ENCODE measurements at regions not wholly inside any gene's neighbourhood (a gene's known extent, or its start where the extent isn't known, plus 50 kb on each side); places are given as distances from the start of the nearest gene placed in this dataset.

DNA sequence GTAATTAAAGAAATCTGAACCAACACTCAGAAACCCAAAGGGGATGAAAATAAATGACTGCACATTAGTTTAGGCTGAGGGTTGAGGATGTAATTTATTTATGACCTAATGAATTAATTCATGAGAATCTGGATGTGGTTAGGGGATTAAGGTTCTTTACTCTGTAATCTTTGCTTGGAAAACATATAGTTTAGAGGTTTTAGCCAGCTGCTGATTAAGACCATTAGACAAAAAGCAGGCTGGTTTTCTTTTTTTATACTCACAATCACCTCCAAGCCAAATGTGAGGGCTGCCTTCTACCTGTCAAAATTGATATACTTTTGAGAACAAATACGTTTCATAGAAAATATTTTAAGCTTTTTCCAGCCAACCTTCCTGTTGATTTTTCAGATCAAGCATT lies 2705.8 kb downstream of the PCDH7 start:
- Histone ChIP-seq H3K79me1 (ENCODE audit: low read depth, low read length) (no peaks in the 10 kb centered on the region), H2BK5ac (ENCODE audit: low read depth, low read length) (no peak overlapping the region), H3K27ac (ENCODE audit: low read depth, low read length) (no peak overlapping the region), H3K4me1 (replicated peaks in 1 of 4; ENCODE audit: control insufficient read depth in 3 of 4, insufficient read depth in 4 of 4, low read length in 3 of 4) (no peaks in the 10 kb centered on the region), H2AFZ (ENCODE audit: low read length) (no peak overlapping the region), H2BK20ac (ENCODE audit: low read length) (no peak overlapping the region), H4K91ac (replicated peaks; ENCODE audit: insufficient read length, low read length) (no peak overlapping the region), H2BK120ac (replicated peaks; ENCODE audit: low read depth, low read length) (no peak overlapping the region), H3K4me3 (ENCODE audit: extremely low read depth in 1 of 4, insufficient read depth in 2 of 4, low read depth in 3 of 4, low read length in 4 of 4) (no peak overlapping the region), H3K36me3 (ENCODE audit: control insufficient read depth in 2 of 4, insufficient read depth in 4 of 4, low read length in 3 of 4) (no peaks in the 10 kb centered on the region), H3K4ac (replicated peaks; ENCODE audit: insufficient read length, low read depth, low read length) (no peak overlapping the region), H3K56ac (replicated peaks; ENCODE audit: insufficient read length, low read depth, low read length) (no peak overlapping the region), H2AK5ac (ENCODE audit: low read depth, low read length) (no peak overlapping the region), H2BK15ac (ENCODE audit: low read length) (no peak overlapping the region), H2BK12ac (ENCODE audit: low read depth, low read length) (no peak overlapping the region), H4K8ac (ENCODE audit: extremely low read depth, insufficient read depth, low read length) (no peak overlapping the region), H3K18ac (ENCODE audit: extremely low read depth, low read length) (no peak overlapping the region), H3K9ac (replicated peaks in 1 of 4; ENCODE audit: extremely low read depth in 1 of 4, low read depth in 3 of 4, low read length in 3 of 4) (no peak overlapping the region), H3K27me3 (replicated peaks in 1 of 4; ENCODE audit: control insufficient read depth in 3 of 4, extremely low read depth in 1 of 4, insufficient read depth in 3 of 4, low read length in 3 of 4) (no peaks in the 10 kb centered on the region), H3K23me2 (ENCODE audit: low read depth, low read length) (no peaks in the 10 kb centered on the region), H3K79me2 (ENCODE audit: control insufficient read depth in 1 of 2, insufficient read depth in 2 of 2, low read length in 2 of 2) (no peaks in the 10 kb centered on the region), H3K4me2 (ENCODE audit: insufficient read depth in 1 of 2, low read depth in 2 of 2, low read length in 2 of 2) (no peak overlapping the region), H4K20me1 (replicated peaks in 1 of 2; ENCODE audit: control insufficient read depth in 1 of 2, insufficient read depth in 2 of 2, low read length in 2 of 2) (no peaks in the 10 kb centered on the region), H3K9me3 (ENCODE audit: insufficient read depth in 2 of 2, low read depth in 1 of 2, low read length in 1 of 2) (no peaks in the 10 kb centered on the region), H3K14ac (ENCODE audit: insufficient read length) (no peak overlapping the region), H3K23ac (ENCODE audit: insufficient read length) (no peak overlapping the region), H4K5ac (ENCODE audit: insufficient read length, low read depth, low read length) (no peak overlapping the region)
- 94% methylated on average over 1 of the region's 1 CpG; no CpG with 5 or more reads in 1 of the 2 experiments for WGBS, 2 experiments (ENCODE audit: extremely low coverage in 1 of 2, insufficient coverage in 1 of 2, insufficient read length in 1 of 2, insufficient replicate concordance in 2 of 2, low coverage in 1 of 2, low lambda C conversion rate in 2 of 2, missing lambda C conversion rate in 1 of 2)
- FAIRE-seq (no peak), DNase-seq (ENCODE audit: low read depth in 1 of 2, low spot score in 2 of 2) (no peak)
- POLR2A ChIA-PET (ENCODE audit: partially characterized antibody), result no interaction called here
- CTCF ChIA-PET (ENCODE audit: partially characterized antibody), result no interaction called here
- TF ChIP-seq TAF7 (optimal IDR thresholded peaks at IDR 0.05; ENCODE audit: borderline replicate concordance, low read depth, low read length) (no peak), POLR2A (IDR thresholded peaks at IDR 0.05; ENCODE audit: control extremely low read depth in 1 of 2, low read depth in 2 of 2, low read length in 2 of 2) (no peak), GTF2F1 (IDR thresholded peaks at IDR 0.05; ENCODE audit: borderline replicate concordance, low read depth, low read length) (no peak), SRF (IDR thresholded peaks at IDR 0.05; ENCODE audit: low read depth, low read length) (no peak)
